ENCODE measurements at regions not wholly inside any gene's neighbourhood (a gene's known extent, or its start where the extent isn't known, plus 50 kb on each side); places are given as distances from the start of the nearest gene placed in this dataset.

DNA sequence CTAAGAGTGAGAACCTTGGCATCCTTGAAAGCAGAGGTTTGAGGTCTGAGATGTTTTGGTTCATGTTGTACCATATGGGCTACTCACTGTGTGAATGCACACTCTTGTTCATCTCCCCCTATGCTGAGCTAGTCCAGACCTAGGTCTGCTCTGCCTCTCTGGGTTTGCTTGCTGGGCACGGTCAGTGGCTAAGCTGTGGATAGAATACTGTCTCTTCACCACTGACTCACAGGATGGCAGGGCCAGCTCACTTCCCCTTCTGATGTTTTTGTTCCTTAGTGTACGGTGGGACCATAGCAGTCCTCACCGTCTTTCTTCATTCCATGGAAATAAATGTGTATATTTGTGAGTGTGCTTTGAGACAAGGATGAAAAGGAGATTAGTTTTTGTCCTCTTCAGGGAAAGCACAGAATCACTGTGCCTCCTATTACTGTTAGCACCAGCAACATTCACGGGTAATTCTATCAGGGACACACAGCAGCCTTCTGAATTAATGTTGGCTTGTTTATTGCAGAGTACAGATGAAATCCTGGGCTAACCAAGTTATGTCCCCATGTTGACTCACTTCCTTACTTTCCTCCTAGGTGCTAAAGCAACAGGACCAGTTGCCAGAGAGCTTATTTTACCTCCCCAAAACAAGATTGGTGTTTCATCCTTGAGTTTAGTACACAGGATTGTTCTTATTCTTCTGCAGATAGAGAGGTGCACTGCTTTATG, 56.9 kb upstream of the IVNS1ABP start:
- peak overlapping the region; percentile 85 for H3K9ac ChIP-seq (replicated peaks; ENCODE audit: extremely low read depth, insufficient read depth, low read length)
- POLR2A ChIA-PET: interaction anchor here (1.7 kb wide), 1 partner anchor 57 kb away, joined by 9 read pairs; the partner anchor contains the start of gene IVNS1ABP
- CTCF ChIA-PET: interaction anchor here (0.9 to 3.4 kb wide), 5 partner anchors 9 to 307 kb away, joined by 3 to 17 read pairs (median 7); partner anchors contain the start of gene IVNS1ABP

DNA sequence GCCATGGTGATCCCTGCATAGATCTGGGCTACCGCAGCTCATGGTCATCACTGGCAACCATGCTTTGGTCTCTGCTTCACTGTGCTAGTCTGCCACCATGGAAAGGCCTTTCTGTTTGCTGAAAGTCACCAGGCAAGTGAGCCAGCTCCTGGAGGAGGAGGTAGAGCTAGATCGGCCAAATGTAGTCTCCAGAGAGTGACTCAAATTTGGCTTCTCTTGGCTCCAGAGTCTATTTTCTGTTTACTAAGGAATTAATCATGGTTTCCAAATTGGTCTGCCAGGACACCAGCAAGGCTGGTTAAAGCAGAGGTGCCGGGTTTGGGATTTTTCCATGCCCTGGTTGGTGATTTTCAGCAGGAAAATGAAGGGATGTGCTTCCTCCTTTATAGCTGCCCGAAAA, 52.7 kb upstream of the IVNS1ABP start:
- Histone ChIP-seq H2AFZ (ENCODE audit: low read depth, low read length) (peak overlapping the region; percentile 38), H3K27ac (ENCODE audit: insufficient read depth, low read depth, low read length) (no peak overlapping the region), H4K20me1 (replicated peaks; ENCODE audit: control insufficient read depth, extremely low read depth, insufficient read depth, low read length) (no peaks in the 10 kb centered on the region), H3K9ac (replicated peaks; ENCODE audit: extremely low read depth, insufficient read depth, low read length) (no peak overlapping the region), H3K36me3 (ENCODE audit: control insufficient read depth in 2 of 2, extremely low read depth in 1 of 2, insufficient read depth in 2 of 2, low read length in 2 of 2) (no peaks in the 10 kb centered on the region), H3K9me1 (replicated peaks; ENCODE audit: control insufficient read depth, extremely low read depth, insufficient read depth, low read length) (no peaks in the 10 kb centered on the region), H3K4me3 (replicated peaks in 1 of 3; ENCODE audit: insufficient read depth in 1 of 3, low read depth in 1 of 3, low read length in 3 of 3) (no peak overlapping the region), H3K4me2 (ENCODE audit: insufficient read depth, low read length) (no peak overlapping the region), H3K79me2 (ENCODE audit: control insufficient read depth, insufficient read depth, low read length) (no peaks in the 10 kb centered on the region), H3K27me3 (ENCODE audit: control insufficient read depth in 2 of 2, insufficient read depth in 2 of 2, low read length in 2 of 2) (no peaks in the 10 kb centered on the region), H3K4me1 (ENCODE audit: control insufficient read depth, extremely low read depth, insufficient read depth, low read length) (peaks cover 50% of the 10 kb centered on the region), H3K9me3 (replicated peaks; ENCODE audit: control insufficient read depth, insufficient read depth, low read length) (no peaks in the 10 kb centered on the region)
- no TSS peak for BruUV-seq (replicated peaks)
- ChIA-PET CTCF (no interaction called here), POLR2A (no interaction called here)
- dilution Hi-C loops (cut with MboI; ENCODE audit: extremely low pct_ligation_motif_present, low sequenced_read_pairs): no loop called here
- TF ChIP-seq, protein P1, sequence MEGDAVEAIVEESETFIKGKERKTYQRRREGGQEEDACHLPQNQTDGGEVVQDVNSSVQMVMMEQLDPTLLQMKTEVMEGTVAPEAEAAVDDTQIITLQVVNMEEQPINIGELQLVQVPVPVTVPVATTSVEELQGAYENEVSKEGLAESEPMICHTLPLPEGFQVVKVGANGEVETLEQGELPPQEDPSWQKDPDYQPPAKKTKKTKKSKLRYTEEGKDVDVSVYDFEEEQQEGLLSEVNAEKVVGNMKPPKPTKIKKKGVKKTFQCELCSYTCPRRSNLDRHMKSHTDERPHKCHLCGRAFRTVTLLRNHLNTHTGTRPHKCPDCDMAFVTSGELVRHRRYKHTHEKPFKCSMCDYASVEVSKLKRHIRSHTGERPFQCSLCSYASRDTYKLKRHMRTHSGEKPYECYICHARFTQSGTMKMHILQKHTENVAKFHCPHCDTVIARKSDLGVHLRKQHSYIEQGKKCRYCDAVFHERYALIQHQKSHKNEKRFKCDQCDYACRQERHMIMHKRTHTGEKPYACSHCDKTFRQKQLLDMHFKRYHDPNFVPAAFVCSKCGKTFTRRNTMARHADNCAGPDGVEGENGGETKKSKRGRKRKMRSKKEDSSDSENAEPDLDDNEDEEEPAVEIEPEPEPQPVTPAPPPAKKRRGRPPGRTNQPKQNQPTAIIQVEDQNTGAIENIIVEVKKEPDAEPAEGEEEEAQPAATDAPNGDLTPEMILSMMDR (IDR thresholded peaks at IDR 0.05; ENCODE audit: extremely low read depth in 1 of 2, insufficient read depth in 1 of 2, low read depth in 1 of 2, low read length in 2 of 2): no peak
- TF ChIP-seq FOS (IDR thresholded peaks at IDR 0.05; ENCODE audit: borderline replicate concordance, insufficient read depth, low read length) (no peak), EZH2 (IDR thresholded peaks at IDR 0.05; ENCODE audit: borderline replicate concordance, low read depth, low read length, severe bottlenecking) (no peak), POLR2AphosphoS5 (IDR thresholded peaks at IDR 0.05; ENCODE audit: insufficient read depth, low read depth, low read length) (no peak), GATA2 (IDR thresholded peaks at IDR 0.05; ENCODE audit: insufficient read depth, insufficient read length, low read depth, low read length) (no peak), MYC (IDR thresholded peaks at IDR 0.05; ENCODE audit: low read depth, low read length) (no peak)
- TF ChIP-seq, protein P2, sequence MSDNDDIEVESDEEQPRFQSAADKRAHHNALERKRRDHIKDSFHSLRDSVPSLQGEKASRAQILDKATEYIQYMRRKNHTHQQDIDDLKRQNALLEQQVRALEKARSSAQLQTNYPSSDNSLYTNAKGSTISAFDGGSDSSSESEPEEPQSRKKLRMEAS (IDR thresholded peaks at IDR 0.05; ENCODE audit: insufficient read depth, insufficient read length): no peak
- no peak for DNase-seq (ENCODE audit: low read depth, low spot score)
- FAIRE-seq: no peak
- intact Hi-C loops (cut with micrococcal nuclease): loop anchor here (5.0 to 10.0 kb wide), 2 partner anchors 322 to 1735 kb away; partner anchors contain the start of genes ARPC5 and RNF2

More for the DNA sequence above, 56.9 kb upstream of the IVNS1ABP start:
- H3K36me3 ChIP-seq (ENCODE audit: control insufficient read depth in 2 of 2, extremely low read depth in 1 of 2, insufficient read depth in 2 of 2, low read length in 2 of 2): no peaks in the 10 kb centered on the region
- dilution Hi-C loops (cut with MboI; ENCODE audit: extremely low pct_ligation_motif_present, low sequenced_read_pairs): no loop called here
- no peak overlapping the region for H2AFZ ChIP-seq (ENCODE audit: low read depth, low read length)
- H3K27me3 ChIP-seq (ENCODE audit: control insufficient read depth in 2 of 2, insufficient read depth in 2 of 2, low read length in 2 of 2): no peaks in the 10 kb centered on the region
- no peaks in the 10 kb centered on the region for H3K9me1 ChIP-seq (replicated peaks; ENCODE audit: control insufficient read depth, extremely low read depth, insufficient read depth, low read length)
- H4K20me1 ChIP-seq (replicated peaks; ENCODE audit: control insufficient read depth, extremely low read depth, insufficient read depth, low read length): no peaks in the 10 kb centered on the region
- peak; percentile 94 for FAIRE-seq
- peaks cover 48% of the 10 kb centered on the region for H3K4me1 ChIP-seq (ENCODE audit: control insufficient read depth, extremely low read depth, insufficient read depth, low read length)
- TSS peak; percentile 75 for BruUV-seq (replicated peaks)
- peak overlapping the region in 1 of 3 experiments; percentile 55 for H3K4me3 ChIP-seq (replicated peaks in 1 of 3; ENCODE audit: insufficient read depth in 1 of 3, low read depth in 1 of 3, low read length in 3 of 3)
- intact Hi-C loops (cut with micrococcal nuclease): loop anchor here (1.0 to 10.0 kb wide), 6 partner anchors 52 to 1739 kb away; partner anchors contain the start of genes ARPC5, IVNS1ABP and RNF2
- H3K27ac ChIP-seq (ENCODE audit: insufficient read depth, low read depth, low read length): peak overlapping the region; percentile 97
- peak overlapping the region; percentile 84 for H3K4me2 ChIP-seq (ENCODE audit: insufficient read depth, low read length)
- DNase-seq (ENCODE audit: low read depth, low spot score): peak; percentile 93
- no peaks in the 10 kb centered on the region for H3K79me2 ChIP-seq (ENCODE audit: control insufficient read depth, insufficient read depth, low read length)
- TF ChIP-seq POLR2AphosphoS5 (IDR thresholded peaks at IDR 0.05; ENCODE audit: insufficient read depth, low read depth, low read length) (peak; percentile 87), FOS (IDR thresholded peaks at IDR 0.05; ENCODE audit: borderline replicate concordance, insufficient read depth, low read length) (peak; percentile 95), JUN (IDR thresholded peaks at IDR 0.05; ENCODE audit: borderline replicate concordance, insufficient read depth, insufficient read length, low read depth) (peak; percentile 76), EZH2 (IDR thresholded peaks at IDR 0.05; ENCODE audit: borderline replicate concordance, low read depth, low read length, severe bottlenecking) (no peak)
- TF ChIP-seq, protein P2 (IDR thresholded peaks at IDR 0.05; ENCODE audit: insufficient read depth, insufficient read length): peak; percentile 4
- no peaks in the 10 kb centered on the region for H3K9me3 ChIP-seq (replicated peaks; ENCODE audit: control insufficient read depth, insufficient read depth, low read length)

Measured in endothelial cell of umbilical vein (primary cell).